Nephron (organoid): ENCODE measurements at regions not wholly inside any gene's neighbourhood (a gene's known extent, or its start where the extent isn't known, plus 50 kb on each side); places are given as distances from the start of the nearest gene placed in this dataset.
"Not testable (repeated sequence)": the region's sequence is repeated elsewhere in the genome, so short reads cannot be mapped to it uniquely, and the experiment has no call there.

Experiments
- H3K27ac Mint-ChIP-seq, 3 experiments: 2 replicates each; pipeline ENCODE4 v1.8.0; 2020; ENCODE audit warnings: mixed read lengths in 3 of 3, mild to moderate bottlenecking in 2 of 3, moderate library complexity in 1 of 3
- H3K27me3 Mint-ChIP-seq: 2 replicates; pipeline ENCODE4 v1.8.0; 2021; ENCODE audit warnings: low read depth, mild to moderate bottlenecking, moderate library complexity, mixed read lengths
- H3K36me3 Mint-ChIP-seq: 2 replicates; pipeline ENCODE4 v1.8.0; 2020; ENCODE audit warnings: low read depth, mixed read lengths
- H3K4me1 Mint-ChIP-seq: 2 replicates; pipeline ENCODE4 v1.8.0; 2020; ENCODE audit warnings: mixed read lengths
- H3K4me3 Mint-ChIP-seq, 3 experiments: 2 replicates each; pipeline ENCODE4 v1.8.0; 2020; ENCODE audit warnings: mild to moderate bottlenecking in 3 of 3, mixed read lengths in 3 of 3, moderate library complexity in 2 of 3
- H3K9me3 Mint-ChIP-seq: 2 replicates; pipeline ENCODE4 v1.8.0; 2020; ENCODE audit warnings: mixed read lengths
- TF ChIP-seq, protein P1 (sequence below), 3 experiments: fragments of 200-600 bp; sonication (generic); IDR thresholded peaks; one replicate each; pipeline ENCODE4 v1.5.0; 2021; ENCODE audit warnings: antibody characterized with exemption in 3 of 3; ENCODE audit not compliant: unreplicated experiment in 3 of 3

DNA sequence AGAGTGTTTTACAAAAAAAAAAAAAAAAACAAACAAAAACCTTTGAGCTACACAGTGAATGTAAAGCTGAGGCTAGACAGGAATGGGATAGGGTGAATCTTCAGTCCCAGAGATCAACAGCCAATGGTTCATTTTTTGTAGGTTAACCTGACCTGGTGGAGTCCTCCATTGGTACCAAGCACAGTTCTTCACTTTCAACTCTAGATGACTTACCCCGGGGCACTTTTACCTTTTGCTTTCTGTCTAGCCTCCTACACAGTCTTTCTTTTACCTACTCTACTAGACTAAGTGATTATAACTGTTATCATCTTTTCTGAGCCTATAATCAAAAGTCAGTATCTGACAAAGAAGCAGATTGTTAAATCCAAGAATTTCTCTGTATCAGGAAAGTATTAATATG lies 50.9 kb downstream of the ANXA2R start:
- H3K27me3 Mint-ChIP-seq, result peaks cover 87% of the 10 kb centered on the region
- no peaks in the 10 kb centered on the region for H3K36me3 Mint-ChIP-seq
- peaks cover 23% of the 10 kb centered on the region for H3K9me3 Mint-ChIP-seq
- peaks cover 11% of the 10 kb centered on the region for H3K4me1 Mint-ChIP-seq
- no peak overlapping the region for H3K4me3 Mint-ChIP-seq
- TF ChIP-seq, protein P1, sequence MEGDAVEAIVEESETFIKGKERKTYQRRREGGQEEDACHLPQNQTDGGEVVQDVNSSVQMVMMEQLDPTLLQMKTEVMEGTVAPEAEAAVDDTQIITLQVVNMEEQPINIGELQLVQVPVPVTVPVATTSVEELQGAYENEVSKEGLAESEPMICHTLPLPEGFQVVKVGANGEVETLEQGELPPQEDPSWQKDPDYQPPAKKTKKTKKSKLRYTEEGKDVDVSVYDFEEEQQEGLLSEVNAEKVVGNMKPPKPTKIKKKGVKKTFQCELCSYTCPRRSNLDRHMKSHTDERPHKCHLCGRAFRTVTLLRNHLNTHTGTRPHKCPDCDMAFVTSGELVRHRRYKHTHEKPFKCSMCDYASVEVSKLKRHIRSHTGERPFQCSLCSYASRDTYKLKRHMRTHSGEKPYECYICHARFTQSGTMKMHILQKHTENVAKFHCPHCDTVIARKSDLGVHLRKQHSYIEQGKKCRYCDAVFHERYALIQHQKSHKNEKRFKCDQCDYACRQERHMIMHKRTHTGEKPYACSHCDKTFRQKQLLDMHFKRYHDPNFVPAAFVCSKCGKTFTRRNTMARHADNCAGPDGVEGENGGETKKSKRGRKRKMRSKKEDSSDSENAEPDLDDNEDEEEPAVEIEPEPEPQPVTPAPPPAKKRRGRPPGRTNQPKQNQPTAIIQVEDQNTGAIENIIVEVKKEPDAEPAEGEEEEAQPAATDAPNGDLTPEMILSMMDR (IDR thresholded peaks at IDR 0.05; ENCODE audit: unreplicated experiment in 3 of 3), result no peak
- no peak overlapping the region for H3K27ac Mint-ChIP-seq

DNA sequence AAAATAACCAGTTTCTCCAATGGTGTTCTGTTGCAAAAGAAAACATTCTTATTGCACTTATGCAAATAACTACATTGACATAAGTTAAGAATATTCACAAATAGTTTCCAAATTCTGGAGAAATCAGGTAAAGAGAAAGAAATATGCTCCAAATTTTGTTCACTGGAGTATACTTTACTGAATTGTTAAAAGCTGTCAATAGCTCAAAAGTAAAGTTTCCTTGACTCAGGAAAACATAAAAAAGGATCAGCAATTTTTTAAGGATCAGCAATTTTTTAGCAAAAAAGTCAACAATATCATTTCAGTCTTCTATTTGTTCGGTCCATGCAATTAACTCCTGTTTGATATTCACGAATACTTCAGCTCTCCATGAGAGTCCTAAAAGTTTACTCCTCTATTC lies 51.6 kb downstream of the ANXA2R start:
- TF ChIP-seq, protein P1 (IDR thresholded peaks at IDR 0.05; ENCODE audit: unreplicated experiment in 3 of 3), result no peak
- H3K27me3 Mint-ChIP-seq, result peaks cover 83% of the 10 kb centered on the region
- peaks cover 11% of the 10 kb centered on the region for H3K4me1 Mint-ChIP-seq
- no peak overlapping the region for H3K4me3 Mint-ChIP-seq
- no peaks in the 10 kb centered on the region for H3K36me3 Mint-ChIP-seq
- H3K27ac Mint-ChIP-seq, result no peak overlapping the region
- peaks cover 23% of the 10 kb centered on the region for H3K9me3 Mint-ChIP-seq

DNA sequence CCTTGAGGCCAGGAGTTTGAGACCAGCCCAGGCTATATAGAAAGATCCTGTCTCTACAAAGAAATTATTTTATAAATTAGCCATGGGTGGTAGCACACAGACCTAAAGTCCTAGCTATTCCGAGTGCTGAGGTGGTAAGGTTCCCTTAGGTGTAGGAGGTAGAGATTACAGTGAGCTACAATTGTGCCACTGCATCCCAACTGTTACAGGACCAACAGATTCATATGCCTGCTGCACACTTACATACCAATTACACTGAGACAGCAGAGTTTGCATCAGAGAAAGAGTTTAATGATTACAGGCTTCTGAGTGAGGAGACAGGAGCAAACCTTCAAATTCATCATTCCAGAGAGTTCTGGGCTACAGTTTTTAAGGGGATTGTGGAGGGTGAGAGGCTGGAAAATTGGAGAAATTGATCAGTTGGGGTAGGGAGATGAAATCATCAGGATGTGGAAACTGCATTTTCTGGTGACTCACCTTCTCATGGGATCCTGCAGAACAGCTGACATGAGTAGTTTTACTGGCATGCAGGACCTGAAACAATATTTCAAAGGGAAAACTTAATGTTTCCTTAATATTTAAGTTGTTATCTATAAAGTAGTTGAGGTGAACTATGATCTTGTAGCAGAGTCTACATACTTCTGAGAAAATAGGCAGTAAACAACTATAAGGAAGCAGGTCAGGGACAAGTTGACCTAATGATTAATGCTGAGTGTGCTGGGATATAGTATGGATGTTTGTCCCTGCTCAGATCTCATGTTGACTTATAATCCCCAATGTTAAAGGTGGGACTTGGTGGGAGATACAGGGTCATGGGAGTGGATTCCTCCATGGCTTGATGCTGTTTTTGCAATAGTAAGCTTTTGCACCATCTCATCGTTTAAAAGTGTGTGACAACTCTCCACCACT lies 54.7 kb downstream of the ANXA2R start:
- Mint-ChIP-seq H3K36me3 (no peaks in the 10 kb centered on the region), H3K27ac (no peak overlapping the region), H3K9me3 (peaks cover 21% of the 10 kb centered on the region), H3K27me3 (peaks cover 56% of the 10 kb centered on the region), H3K4me3 (no peak overlapping the region), H3K4me1 (no peaks in the 10 kb centered on the region)
- TF ChIP-seq, protein P1 (IDR thresholded peaks at IDR 0.05; ENCODE audit: unreplicated experiment in 3 of 3), result no peak

DNA sequence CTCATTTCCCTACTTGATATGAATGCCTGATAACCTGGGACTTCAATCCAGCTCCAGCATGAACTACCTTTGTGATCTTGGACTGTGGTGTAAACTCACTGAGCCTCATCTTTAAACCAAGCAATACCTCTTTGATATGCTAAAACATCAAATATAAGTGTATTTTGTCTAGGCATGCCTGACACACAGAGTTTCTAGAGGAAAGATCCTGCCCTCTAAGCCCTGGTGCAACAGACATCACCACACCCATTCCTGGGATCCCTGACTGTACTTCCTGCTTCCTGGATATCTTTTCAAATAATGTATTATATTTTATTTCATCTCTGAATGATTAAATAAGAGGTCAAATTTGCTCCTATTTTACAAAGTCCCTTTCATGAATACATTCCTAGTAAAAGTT lies 55.8 kb downstream of the ANXA2R start:
- Mint-ChIP-seq H3K4me3 (no peak overlapping the region), H3K27me3 (peaks cover 46% of the 10 kb centered on the region), H3K9me3 (peaks cover 13% of the 10 kb centered on the region), H3K36me3 (no peaks in the 10 kb centered on the region), H3K27ac (no peak overlapping the region), H3K4me1 (no peaks in the 10 kb centered on the region)
- TF ChIP-seq, protein P1 (IDR thresholded peaks at IDR 0.05; ENCODE audit: unreplicated experiment in 3 of 3), result no peak

DNA sequence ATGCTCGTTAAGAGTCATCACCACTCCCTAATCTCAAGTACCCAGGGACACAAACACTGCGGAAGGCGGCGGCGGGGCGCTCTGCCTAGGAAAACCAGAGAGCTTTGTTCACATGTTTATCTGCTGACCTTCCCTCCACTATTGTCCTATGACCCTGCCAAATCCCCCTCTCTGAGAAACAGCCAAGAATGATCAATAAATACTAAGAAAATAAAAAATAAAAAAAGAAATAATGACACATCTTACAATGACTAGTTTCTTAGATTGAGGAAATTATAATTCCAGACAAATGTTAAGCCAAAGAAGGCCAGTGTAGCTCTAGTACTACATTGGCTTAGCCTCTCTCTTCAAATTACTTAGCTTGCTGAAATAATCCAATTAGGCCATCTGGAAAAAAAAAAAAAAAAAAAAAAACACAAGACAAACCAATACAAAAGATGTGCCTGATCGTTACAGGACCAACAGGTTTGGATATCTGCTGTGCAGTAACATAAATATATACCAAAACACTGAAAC lies 58.0 kb downstream of the ANXA2R start:
- TF ChIP-seq, protein P1 (IDR thresholded peaks at IDR 0.05; ENCODE audit: unreplicated experiment in 3 of 3), result no peak
- H3K4me3 Mint-ChIP-seq, result no peak overlapping the region
- peaks cover 11% of the 10 kb centered on the region for H3K9me3 Mint-ChIP-seq
- H3K27ac Mint-ChIP-seq, result no peak overlapping the region
- H3K27me3 Mint-ChIP-seq, result peaks cover 24% of the 10 kb centered on the region
- H3K4me1 Mint-ChIP-seq, result no peaks in the 10 kb centered on the region
- H3K36me3 Mint-ChIP-seq, result no peaks in the 10 kb centered on the region

DNA sequence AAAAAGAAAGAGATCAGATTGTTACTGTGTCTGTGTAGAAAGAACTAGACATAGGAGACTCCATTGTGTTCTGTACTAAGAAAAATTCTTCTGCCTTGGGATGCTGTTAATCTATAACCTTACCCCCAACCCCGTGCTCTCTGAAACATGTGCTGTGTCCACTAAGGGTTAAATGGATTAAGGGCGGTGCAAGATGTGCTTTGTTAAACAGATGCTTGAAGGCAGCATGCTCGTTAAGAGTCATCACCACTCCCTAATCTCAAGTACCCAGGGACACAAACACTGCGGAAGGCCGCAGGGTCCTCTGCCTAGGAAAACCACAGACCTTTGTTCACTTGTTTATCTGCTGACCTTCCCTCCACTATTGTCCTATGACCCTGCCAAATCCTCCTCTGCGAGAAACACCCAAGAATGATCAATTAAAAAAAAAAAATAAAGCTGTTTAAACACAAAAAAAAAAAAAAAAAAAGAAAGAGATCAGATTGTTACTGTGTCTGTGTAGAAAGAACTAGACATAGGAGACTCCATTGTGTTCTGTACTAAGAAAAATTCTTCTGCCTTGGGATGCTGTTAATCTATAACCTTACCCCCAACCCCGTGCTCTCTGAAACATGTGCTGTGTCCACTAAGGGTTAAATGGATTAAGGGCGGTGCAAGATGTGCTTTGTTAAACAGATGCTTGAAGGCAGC lies 58.6 kb downstream of the ANXA2R start:
- not testable (repeated sequence) for H3K36me3 Mint-ChIP-seq, H3K4me1 Mint-ChIP-seq, H3K4me3 Mint-ChIP-seq, H3K27ac Mint-ChIP-seq
- H3K27me3 Mint-ChIP-seq, result peaks cover 18% of the 10 kb centered on the region
- H3K9me3 Mint-ChIP-seq, result peaks cover 11% of the 10 kb centered on the region

DNA sequence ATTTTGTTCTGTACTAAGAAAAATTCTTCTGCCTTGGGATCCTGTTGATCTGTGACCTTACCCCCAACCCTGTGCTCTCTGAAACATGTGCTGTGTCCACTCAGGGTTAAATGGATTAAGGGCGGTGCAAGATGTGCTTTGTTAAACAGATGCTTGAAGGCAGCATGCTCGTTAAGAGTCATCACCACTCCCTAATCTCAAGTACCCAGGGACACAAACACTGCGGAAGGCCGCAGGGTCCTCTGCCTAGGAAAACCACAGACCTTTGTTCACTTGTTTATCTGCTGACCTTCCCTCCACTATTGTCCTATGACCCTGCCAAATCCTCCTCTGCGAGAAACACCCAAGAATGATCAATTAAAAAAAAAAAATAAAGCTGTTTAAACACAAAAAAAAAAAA lies 59.1 kb downstream of the ANXA2R start:
- not testable (repeated sequence) for H3K4me3 Mint-ChIP-seq, H3K27ac Mint-ChIP-seq, H3K36me3 Mint-ChIP-seq, H3K4me1 Mint-ChIP-seq
- Mint-ChIP-seq H3K9me3 (peaks cover 11% of the 10 kb centered on the region), H3K27me3 (peaks cover 13% of the 10 kb centered on the region)

DNA sequence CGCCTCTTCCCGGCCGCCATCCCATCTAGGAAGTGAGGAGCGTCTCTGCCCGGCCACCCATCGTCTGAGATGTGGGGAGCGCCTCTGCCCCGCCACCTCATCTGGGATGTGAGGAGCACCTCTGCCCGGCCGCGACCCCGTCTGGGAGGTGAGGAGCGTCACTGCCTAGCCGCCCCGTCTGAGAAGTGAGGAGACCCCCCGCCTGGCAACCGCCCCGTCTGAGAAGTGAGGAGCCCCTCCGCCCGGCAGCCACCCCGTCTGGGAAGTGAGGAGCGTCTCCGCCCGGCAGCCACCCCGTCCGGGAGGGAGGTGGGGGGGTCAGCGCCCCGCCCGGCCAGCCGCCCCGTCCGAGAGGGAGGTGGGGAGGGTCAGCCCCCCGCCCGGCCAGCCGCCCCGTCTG lies 59.7 kb downstream of the ANXA2R start:
- peaks cover 11% of the 10 kb centered on the region for H3K9me3 Mint-ChIP-seq
- H3K36me3 Mint-ChIP-seq, H3K27me3 Mint-ChIP-seq, H3K27ac Mint-ChIP-seq, H3K4me3 Mint-ChIP-seq, H3K4me1 Mint-ChIP-seq: not testable (repeated sequence)

DNA sequence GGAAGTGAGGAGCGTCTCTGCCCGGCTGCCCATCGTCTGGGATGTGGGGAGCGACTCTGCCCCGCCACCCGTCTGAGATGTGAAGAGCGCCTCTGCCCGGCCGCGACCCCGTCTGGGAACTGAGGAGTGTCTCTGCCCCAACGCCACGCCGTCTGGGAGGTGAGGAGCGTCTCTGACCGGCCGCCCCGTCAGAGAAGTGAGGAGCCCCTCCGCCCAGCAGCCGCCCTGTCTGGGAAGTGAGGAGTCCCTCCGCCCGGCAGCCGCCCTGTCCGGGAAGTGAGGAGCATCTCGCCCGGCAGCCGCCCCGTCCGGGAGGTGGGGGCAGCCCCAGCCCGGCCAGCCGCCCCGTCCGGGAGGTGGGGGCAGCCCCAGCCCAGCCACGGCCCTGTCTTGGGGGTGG lies 60.9 kb downstream of the ANXA2R start:
- H3K36me3 Mint-ChIP-seq, H3K4me3 Mint-ChIP-seq, H3K27ac Mint-ChIP-seq, H3K4me1 Mint-ChIP-seq, H3K9me3 Mint-ChIP-seq, H3K27me3 Mint-ChIP-seq: not testable (repeated sequence)
